Esophagus squamous epithelium (tissue), 5 donors: ENCODE measurements at regions not wholly inside any gene's neighbourhood (a gene's known extent, or its start where the extent isn't known, plus 50 kb on each side); places are given as distances from the start of the nearest gene placed in this dataset.
A peak's percentile ranks its signal among the peaks of the same experiment; 100 is the strongest.

Experiments used
- DNase-seq: peaks from one replicate; lab custom pipeline; 2025; lab: John Stamatoyannopoulos, UW
- H3K27ac ChIP-seq, 4 donors: fragments of 200-600 bp; sonication (generic); one replicate each; pipeline ENCODE4 v1.5.1; 2016 to 2019; ENCODE audit warnings: mild to moderate bottlenecking in 1 of 4
- H3K27me3 ChIP-seq, 4 donors: fragments of 200-600 bp; sonication (generic); 1 replicate in 3 of 4; 2 replicates in 1 of 4; pipeline versions ENCODE4 v1.5.1 to v1.6.0; 2017 to 2021; ENCODE audit warnings: antibody characterized with exemption in 1 of 4
- H3K36me3 ChIP-seq, 3 donors: fragments of 200-600 bp; sonication (generic); one replicate each; pipeline ENCODE4 v1.5.1; 2016 to 2019
- H3K4me1 ChIP-seq, 3 donors: fragments of 200-600 bp; sonication (generic); one replicate each; pipeline ENCODE4 v1.5.1; 2017 to 2019
- H3K4me3 ChIP-seq, 4 donors: fragments of 200-600 bp; sonication (generic); 1 replicate in 3 of 4; 2 replicates in 1 of 4; pipeline ENCODE4 v1.5.1; 2016 to 2019; ENCODE audit warnings: mild to moderate bottlenecking in 2 of 4, moderate library complexity in 1 of 4
- H3K9me3 ChIP-seq, 3 donors: fragments of 200-600 bp; sonication (generic); one replicate each; pipeline ENCODE4 v1.5.1; 2016 to 2019
- CTCF ChIP-seq, 6 experiments: fragments of 450-650 bp in 4 of 6; fragments of 200-600 bp in 2 of 6; sonication (generic) in 2 of 6; IDR thresholded peaks; one replicate each; pipeline ENCODE4 v1.5.1; 2016 to 2019; ENCODE audit warnings: antibody characterized with exemption in 6 of 6, mild to moderate bottlenecking in 4 of 6, moderate library complexity in 4 of 6
- POLR2A ChIP-seq, 4 donors: fragments of 450-650 bp; IDR thresholded peaks; one replicate each; pipeline ENCODE4 v1.6.1; 2017; ENCODE audit warnings: antibody characterized with exemption in 4 of 4, mild to moderate bottlenecking in 4 of 4, moderate library complexity in 3 of 4
- WGBS, 2 donors: methylation state at CpG; one replicate each; pipeline ENCODE4 v1.1.5; 2018; 5-methylcytosine and 5-hydroxymethylcytosine counted together
- intact Hi-C: fragments of 100-400 bp; cut with DNase I; formaldehyde crosslinking; loops from one replicate; pipeline ENCODE4 v1.15.0; 2022
- donor health status: DM: yes; HTN: yes; CAD: no.

- intact Hi-C loops: no loop called here
- Histone ChIP-seq H3K4me3 (no peak overlapping the region), H3K4me1 (peaks cover 11 to 37% (median 25%) of the 10 kb centered on the region in 3 donors), H3K27ac (no peak overlapping the region), H3K36me3 (no peaks in the 10 kb centered on the region), H3K9me3 (no peaks in the 10 kb centered on the region), H3K27me3 (no peaks in the 10 kb centered on the region)
- DNase-seq: no peak
- TF ChIP-seq POLR2A (IDR thresholded peaks at IDR 0.05) (no peak), CTCF (IDR thresholded peaks at IDR 0.05) (no peak)
- WGBS, 2 donors: 88 to 100% methylated on average over 2 to 3 of the region's 4 CpGs
These were observed 204.3 kb upstream of the FRMD6 start for GRCh38 chr14:51447411-51447810.

GRCh38 chr14:51448831-51449670 is 202.7 kb upstream of the FRMD6 start:
- Histone ChIP-seq H3K4me1 (peaks cover 18 to 30% (median 19%) of the 10 kb centered on the region in 3 donors), H3K4me3 (no peak overlapping the region), H3K9me3 (no peaks in the 10 kb centered on the region), H3K36me3 (no peaks in the 10 kb centered on the region), H3K27ac (peak overlapping the region; percentile 35 to 61 (median 47)), H3K27me3 (no peaks in the 10 kb centered on the region)
- intact Hi-C loops: no loop called here
- no peak for DNase-seq
- TF ChIP-seq POLR2A (IDR thresholded peaks at IDR 0.05): no peak
- TF ChIP-seq CTCF (IDR thresholded peaks at IDR 0.05): no peak
- WGBS, 2 donors: 26 to 33% methylated on average over 2 of the region's 2 CpGs

GRCh38 chr14:51449681-51450080 is 202.0 kb upstream of the FRMD6 start:
- H3K27me3 ChIP-seq: no peaks in the 10 kb centered on the region
- WGBS, 2 donors: 90 to 92% methylated on average over 1 of the region's 1 CpG
- H3K27ac ChIP-seq: peak overlapping the region in 2 of 4 donors; percentile 54 to 61
- intact Hi-C loops: no loop called here
- H3K4me3 ChIP-seq: no peak overlapping the region
- DNase-seq: no peak
- H3K36me3 ChIP-seq: no peaks in the 10 kb centered on the region
- no peak for TF ChIP-seq POLR2A (IDR thresholded peaks at IDR 0.05)
- no peak for TF ChIP-seq CTCF (IDR thresholded peaks at IDR 0.05)
- H3K9me3 ChIP-seq: no peaks in the 10 kb centered on the region
- peaks cover 22 to 34% (median 23%) of the 10 kb centered on the region in 3 donors for H3K4me1 ChIP-seq

- intact Hi-C loops: no loop called here
- H3K36me3 ChIP-seq: no peaks in the 10 kb centered on the region
- WGBS, 2 donors: 56 to 63% methylated on average over 3 to 4 of the region's 4 CpGs
These were observed 200.1 kb upstream of the FRMD6 start for GRCh38 chr14:51451561-51451960.

More at GRCh38 chr14:51451561-51451960, 200.1 kb upstream of the FRMD6 start:
- Histone ChIP-seq H3K27ac (no peak overlapping the region), H3K27me3 (no peaks in the 10 kb centered on the region), H3K9me3 (no peaks in the 10 kb centered on the region), H3K4me3 (no peak overlapping the region), H3K4me1 (peaks cover 22 to 36% (median 23%) of the 10 kb centered on the region in 3 donors)
- TF ChIP-seq POLR2A (IDR thresholded peaks at IDR 0.05): no peak
- no peak for TF ChIP-seq CTCF (IDR thresholded peaks at IDR 0.05)
- DNase-seq: no peak
